Ovary (tissue), 3 donors: ENCODE measurements at regions not wholly inside any gene's neighbourhood (a gene's known extent, or its start where the extent isn't known, plus 50 kb on each side); places are given as distances from the start of the nearest gene placed in this dataset.

Experiments used
- CTCF ChIP-seq, 3 donors: fragments of 450-650 bp in 2 of 3; fragments of 200-600 bp in 1 of 3; IDR thresholded peaks; one replicate each; pipeline versions ENCODE4 v1.5.1 to v1.8.0; 2016 to 2022; ENCODE audit warnings: antibody characterized with exemption in 3 of 3, mild to moderate bottlenecking in 1 of 3
- EP300 ChIP-seq: sonication (generic); formaldehyde crosslinking; IDR thresholded peaks from one replicate; pipeline ENCODE4 v1.6.1; 2017; ENCODE audit warnings: antibody characterized with exemption
- POLR2A ChIP-seq: fragments of 450-650 bp; IDR thresholded peaks from one replicate; pipeline ENCODE4 v1.6.1; 2017; ENCODE audit warnings: antibody characterized with exemption, mild to moderate bottlenecking, moderate library complexity
- donor health status: DM: no; HTN: no; CAD: no.

- no peak for TF ChIP-seq CTCF (IDR thresholded peaks at IDR 0.05)
- TF ChIP-seq POLR2A: no peak
- TF ChIP-seq EP300: no peak
Observed at GRCh38 chr9:135350003-135350315, 129.6 kb upstream of the PPP1R26 start.
